ENCODE measurements at regions not wholly inside any gene's neighbourhood (a gene's known extent, or its start where the extent isn't known, plus 50 kb on each side); places are given as distances from the start of the nearest gene placed in this dataset.
"Not testable (repeated sequence)": the region's sequence is repeated elsewhere in the genome, so short reads cannot be mapped to it uniquely, and the experiment has no call there.

- no peak for DNase-seq
Observed at GRCh38 chr2:238502088-238502810, 75.5 kb downstream of the ASB1 start.

DNA sequence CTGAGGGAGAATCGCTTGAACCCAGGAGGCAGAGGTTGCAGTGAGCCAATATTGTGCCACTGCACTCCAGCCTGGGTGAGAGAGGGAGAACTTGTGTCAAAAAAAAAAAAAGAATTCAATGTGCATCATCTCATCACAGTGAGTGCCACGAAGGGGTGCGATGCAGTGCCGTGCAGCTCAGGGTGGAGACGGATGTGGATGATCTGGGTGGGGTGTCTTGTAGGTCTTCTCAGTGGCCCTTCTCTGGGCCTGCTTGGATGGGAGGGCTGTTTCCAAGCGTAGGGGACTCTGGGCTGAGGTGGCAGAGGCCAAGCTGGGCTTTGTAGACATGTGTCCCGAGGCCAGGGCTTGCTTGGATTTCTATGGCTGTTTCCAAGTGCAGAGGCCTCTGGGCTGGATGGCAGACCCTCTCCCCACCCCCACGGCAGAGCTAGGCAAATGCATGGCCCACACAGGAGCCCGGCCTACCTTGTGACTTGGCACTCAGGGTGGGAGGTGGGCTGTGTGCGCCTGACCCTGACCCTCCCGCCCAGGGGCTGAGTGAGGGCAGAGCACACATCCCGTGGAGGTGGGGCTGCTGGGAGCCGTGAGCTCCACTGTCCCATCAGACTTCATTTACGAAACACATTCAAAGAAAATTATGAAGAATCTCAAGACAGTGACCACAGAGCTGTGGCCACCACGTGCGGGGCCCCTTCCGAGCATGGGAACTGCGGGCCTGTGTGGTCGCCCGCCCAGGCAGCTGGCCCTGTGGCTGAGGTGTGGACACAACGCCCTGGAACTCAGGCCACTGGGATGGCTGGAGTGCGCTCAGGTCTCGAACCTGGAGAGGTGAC is 76.4 kb downstream of the ASB1 start:
- no peak for DNase-seq

DNA sequence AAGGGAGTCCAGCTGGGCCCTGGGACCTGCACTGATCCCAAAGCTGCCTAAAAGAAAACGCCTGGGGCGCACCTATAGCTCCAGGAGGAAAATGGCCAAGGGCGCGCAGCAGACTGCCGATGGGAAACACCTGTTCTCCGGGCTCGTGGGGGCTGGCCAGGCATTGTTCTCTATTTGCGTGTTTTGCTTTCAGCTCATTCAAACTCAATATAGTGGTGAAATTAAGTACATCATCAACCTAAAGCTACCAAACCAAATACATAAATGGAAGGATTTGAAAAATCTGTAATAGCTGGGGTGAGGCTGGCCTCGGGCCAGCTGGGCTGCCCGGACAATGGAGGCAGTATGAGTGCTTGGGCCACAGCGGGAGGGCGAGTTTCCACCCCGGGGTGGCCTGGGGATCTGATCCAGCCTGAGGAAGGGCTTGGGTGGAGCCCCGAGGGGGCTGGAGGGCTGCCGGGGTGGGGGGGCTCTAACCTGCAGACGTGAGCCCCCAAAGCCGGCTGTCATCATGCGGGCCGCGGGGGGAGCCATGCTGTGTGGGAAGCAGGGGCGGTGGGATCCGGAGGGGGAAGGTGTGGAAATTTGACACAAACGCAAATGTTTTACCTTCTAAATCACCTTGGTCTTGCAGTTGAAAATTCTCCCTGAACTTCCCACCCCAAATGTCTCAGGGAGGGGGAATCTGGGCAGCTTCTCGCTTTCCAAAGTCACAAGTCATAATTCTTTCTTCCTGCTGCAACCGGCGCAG is 77.6 kb downstream of the ASB1 start:
- DNase-seq, result peak; percentile 12

DNA sequence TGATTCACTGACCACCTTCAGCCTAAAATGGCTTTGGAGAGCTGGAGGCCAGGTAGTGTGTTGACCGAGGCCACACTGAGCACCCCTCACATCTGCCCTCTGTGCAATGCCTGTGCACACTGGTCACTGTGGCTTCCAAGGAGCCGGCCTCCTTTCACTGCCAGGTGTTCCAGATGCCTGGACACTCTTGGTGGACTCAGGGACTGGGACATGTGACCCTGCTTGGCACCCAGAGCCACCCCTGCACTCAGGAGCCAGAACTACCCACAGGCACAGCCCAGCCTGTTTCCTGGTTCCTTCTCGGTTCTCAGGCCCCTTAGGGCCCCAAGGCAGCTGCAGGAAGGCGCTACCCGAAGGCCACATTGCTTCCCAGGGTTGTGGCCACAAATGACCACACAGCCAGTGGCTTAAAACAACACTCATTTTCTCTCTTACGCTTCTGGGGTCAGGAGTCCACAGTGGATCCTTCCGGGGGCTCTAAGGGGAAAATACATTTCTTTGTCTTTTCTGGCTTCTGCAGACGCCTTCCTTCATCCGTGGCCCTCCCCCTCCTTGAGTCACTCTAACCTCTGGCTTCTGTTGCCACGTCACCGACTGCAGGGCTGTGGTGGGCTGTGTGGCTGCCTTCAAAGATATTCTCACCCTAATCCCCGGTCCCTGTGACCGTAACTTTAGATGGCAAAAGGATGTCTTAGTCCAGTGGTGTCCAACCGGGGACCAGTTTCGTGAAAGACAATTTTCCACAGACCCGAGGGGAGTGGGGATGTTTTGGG is 78.6 kb downstream of the ASB1 start:
- no peak for DNase-seq

DNA sequence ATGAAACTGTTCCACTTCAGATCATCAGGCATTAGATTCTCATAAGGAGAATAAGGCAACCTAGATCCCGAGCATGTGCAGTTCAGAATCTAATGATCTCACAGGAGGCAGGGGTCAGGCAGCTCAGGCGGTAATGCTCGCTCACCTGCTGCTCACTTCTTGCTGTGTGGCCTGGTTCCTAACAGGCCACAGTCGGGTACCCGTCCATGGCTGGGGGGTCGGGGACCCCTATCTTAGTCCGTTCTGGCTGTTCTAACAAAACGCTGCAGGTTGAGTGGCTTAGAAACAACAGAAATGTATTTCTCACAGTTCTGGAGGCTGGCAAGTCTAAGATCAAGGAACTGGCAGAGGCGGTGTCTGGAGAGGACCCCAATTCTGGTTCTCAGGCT is 79.2 kb downstream of the ASB1 start:
- no peak for DNase-seq

DNA sequence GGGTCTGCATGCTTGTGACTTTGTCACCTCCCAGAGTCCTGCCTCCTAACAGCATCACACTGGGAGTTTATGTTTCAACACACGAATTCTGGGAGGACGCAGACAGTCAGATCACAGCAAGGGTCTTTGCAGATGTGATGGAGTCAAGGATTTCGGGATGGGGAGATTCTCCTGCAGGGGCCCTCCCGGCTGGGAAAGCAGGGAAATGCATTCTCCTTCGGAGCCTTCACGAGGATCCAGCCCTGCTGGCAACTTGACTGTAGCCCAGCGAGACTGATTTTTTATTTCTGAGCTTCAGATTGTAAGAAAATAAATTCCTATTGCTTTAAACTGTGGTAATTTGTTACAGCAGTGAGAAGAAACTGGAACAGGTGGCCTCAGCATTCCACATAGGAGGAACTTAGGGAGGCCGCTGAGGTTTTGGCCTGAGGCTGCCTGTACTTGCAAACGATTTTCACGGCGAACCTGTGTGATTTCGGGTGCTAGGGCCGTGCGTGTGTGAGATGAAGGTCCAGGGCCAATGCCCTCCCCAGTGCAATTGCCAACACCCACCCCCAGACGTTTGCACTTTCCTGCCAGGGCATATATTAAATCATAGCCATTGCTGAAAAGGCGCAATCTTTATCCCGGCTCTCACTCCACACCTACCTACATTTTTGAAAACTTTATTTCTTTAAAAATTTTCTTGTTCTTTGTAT is 79.8 kb downstream of the ASB1 start:
- no peak for DNase-seq

- no peak for DNase-seq
Observed at GRCh38 chr2:238507836-238508235, 81.1 kb downstream of the ASB1 start.

- no peak for DNase-seq
Observed at GRCh38 chr2:238509151-238509835, 82.6 kb downstream of the ASB1 start.

GRCh38 chr2:238509903-238510302 is 83.2 kb downstream of the ASB1 start:
- no peak for DNase-seq

DNA sequence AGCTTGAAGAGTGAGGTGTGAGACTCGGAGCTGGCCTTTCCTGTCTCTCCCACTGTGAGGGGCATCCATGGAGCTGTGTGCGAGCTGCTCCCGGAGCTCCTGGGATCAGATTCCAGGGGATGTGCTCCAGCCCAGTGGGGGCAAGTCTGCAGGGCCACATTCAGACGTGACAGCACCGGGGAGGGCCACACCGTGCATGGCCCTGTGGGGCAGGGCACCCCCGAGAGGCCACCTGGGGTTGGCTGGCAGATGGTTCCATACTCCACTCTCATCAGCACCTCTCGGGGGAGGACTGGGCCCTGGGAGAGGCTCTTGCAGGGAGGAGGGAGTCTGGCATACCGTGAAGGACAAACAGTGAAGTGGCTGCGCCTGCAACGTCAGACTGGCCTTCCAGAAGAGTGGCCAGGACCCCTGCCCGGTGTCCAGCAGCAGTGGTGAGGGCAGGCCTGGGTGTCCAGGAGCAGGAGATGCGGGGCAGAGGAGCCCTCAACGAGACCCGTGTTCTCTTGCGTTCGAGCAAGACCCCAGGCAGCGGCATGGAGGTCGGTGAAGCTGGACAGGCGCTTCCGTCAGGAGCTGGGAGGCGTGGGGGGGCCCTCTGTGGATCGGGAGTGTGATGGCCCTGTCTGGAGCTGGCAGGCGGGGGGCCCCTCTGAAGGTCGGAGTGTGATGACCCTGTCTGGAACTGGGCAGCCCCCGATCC is 84.3 kb downstream of the ASB1 start:
- no peak for DNase-seq

- no peak for DNase-seq
Observed at GRCh38 chr2:238511614-238511950, 84.9 kb downstream of the ASB1 start.

GRCh38 chr2:238512247-238512867 is 85.6 kb downstream of the ASB1 start:
- DNase-seq, result no peak

DNA sequence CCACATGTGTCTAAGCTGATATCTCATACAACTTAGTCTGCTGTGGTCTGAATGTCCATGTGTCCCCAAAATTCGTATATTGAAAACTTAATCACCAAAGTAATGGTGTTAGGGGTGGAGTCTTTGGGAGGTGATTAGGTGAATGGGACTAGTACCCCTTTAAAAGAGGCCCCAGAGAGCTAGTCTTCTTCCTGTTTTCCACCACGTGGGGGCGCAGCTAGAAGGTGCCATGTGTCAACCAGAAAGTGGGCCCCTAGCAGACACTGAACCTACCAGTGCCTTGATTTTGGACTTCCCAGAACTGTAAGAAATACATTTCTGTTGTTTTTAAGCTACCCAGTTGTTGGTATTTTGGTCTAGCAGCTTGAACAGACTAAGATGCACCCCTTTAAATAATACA is 86.6 kb downstream of the ASB1 start:
- peak; percentile 3 for DNase-seq

DNA sequence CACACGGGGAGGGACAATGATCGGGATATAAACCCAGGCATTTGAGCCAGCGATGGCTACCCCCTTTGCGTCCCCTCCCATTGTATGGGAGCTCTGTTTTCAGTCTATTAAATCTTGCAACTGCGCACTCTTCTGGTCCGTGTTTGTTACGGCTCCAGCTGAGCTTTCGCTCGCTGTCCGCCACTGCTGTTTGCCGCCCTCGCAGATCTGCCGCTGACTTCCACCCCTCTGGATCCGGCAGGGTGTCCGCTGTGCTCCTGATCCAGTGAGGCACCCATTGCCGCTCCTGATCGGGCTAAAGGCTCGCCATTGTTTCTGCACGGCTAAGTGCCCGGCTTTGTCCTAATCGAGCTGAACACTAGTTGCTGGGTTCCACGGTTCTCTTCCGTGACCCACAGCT is 87.3 kb downstream of the ASB1 start:
- not testable (repeated sequence) for DNase-seq

DNA sequence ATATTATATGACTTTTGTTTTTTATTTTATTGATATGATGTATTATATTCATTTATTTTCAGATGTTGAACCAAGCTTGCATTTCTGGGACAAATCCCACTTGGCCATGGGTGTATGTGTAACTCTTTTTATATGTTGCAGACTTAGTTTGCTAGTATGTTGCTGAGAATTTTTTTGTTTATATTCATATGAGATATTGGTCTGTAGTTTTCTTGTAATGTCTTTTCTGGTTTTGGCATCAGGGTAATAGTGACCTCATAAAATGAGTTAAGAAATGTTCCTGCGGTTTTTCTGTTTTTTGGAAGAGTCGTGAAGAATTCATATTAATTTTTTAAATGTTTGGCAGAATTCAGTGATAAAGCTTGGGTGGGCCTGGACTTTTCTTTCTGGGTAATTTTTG is 88.7 kb downstream of the ASB1 start:
- no peak for DNase-seq

- no peak for DNase-seq
Observed at GRCh38 chr2:238517209-238517608, 90.5 kb downstream of the ASB1 start.

- no peak for DNase-seq
Observed at GRCh38 chr2:238518172-238518820, 91.6 kb downstream of the ASB1 start.

- DNase-seq, result no peak
Observed at GRCh38 chr2:238518821-238519186, 92.1 kb downstream of the ASB1 start.

- DNase-seq, result no peak
Observed at GRCh38 chr2:238520359-238520886, 93.7 kb downstream of the ASB1 start.

DNA sequence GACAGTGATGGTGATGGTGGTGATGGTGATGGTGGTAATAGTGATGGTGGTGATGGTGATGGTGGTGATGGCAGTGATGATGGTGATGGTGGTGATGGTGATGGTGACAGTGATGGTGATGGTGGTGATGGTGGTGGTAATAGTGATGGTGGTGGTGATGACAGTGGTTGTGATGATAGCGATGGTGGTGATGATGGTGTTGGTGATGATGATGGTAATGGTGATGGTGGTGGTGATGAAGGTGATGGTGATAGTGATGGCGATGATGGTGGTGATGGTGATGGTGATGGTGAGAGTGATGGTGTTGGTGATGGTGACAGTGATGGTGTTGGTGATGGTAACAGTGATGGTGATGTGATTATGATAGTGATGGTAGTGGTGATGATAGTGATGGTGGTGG is 94.3 kb downstream of the ASB1 start:
- no peak for DNase-seq
